ENCODE measurements at regions not wholly inside any gene's neighbourhood (a gene's known extent, or its start where the extent isn't known, plus 50 kb on each side); places are given as distances from the start of the nearest gene placed in this dataset.

- H4K20me1 ChIP-seq (ENCODE audit: low read length), result no peaks in the 10 kb centered on the region
- no peaks in the 10 kb centered on the region for H3K27me3 ChIP-seq (ENCODE audit: low read length)
- POLR2A ChIA-PET (ENCODE audit: unreplicated experiment), result no interaction called here
- TF ChIP-seq EZH2 (IDR thresholded peaks at IDR 0.05; ENCODE audit: low read length, unreplicated experiment) (no peak), EZH2phosphoT487 (IDR thresholded peaks at IDR 0.05; ENCODE audit: borderline replicate concordance, low read length) (no peak), CTCF (conservative IDR thresholded peaks at IDR 0.05; ENCODE audit: low read depth, low read length) (no peak)
- no peak overlapping the region for H3K4me3 ChIP-seq (ENCODE audit: low read length)
- ATAC-seq (no peak), DNase-seq (no peak)
- no peak overlapping the region for H3K9ac ChIP-seq (ENCODE audit: low read length)
- H2AFZ ChIP-seq (ENCODE audit: low read length), result no peak overlapping the region
- no peaks in the 10 kb centered on the region for H3K4me1 ChIP-seq (ENCODE audit: insufficient read depth, low read length)
- CTCF ChIA-PET, result no interaction called here
- H3K79me2 ChIP-seq (ENCODE audit: low read length), result no peaks in the 10 kb centered on the region
- H3F3A ChIP-seq (ENCODE audit: low read length, unreplicated experiment), result no peaks in the 10 kb centered on the region
- H3K4me2 ChIP-seq (ENCODE audit: low read length), result no peak overlapping the region
- H3K9me2 ChIP-seq (replicated peaks; ENCODE audit: low read length), result no peaks in the 10 kb centered on the region
- BruUV-seq (replicated peaks), result no TSS peak
- no peak overlapping the region for H3K27ac ChIP-seq (ENCODE audit: low read length)
- peaks cover 9% of the 10 kb centered on the region; the same call in 1 of the 2 replicates for H3K9me3 ChIP-seq (ENCODE audit: low read length)
- no peaks in the 10 kb centered on the region for H3K36me3 ChIP-seq (ENCODE audit: low read depth, low read length)
- intact Hi-C loops (cut with micrococcal nuclease), result no loop called here
Observed at GRCh38 chr20:40314278-40314677, 374.8 kb downstream of the MAFB start.

GRCh38 chr20:40313730-40314129, 375.3 kb downstream of the MAFB start:
- no peak for TF ChIP-seq CTCF (conservative IDR thresholded peaks at IDR 0.05; ENCODE audit: low read depth, low read length)
- no peak for TF ChIP-seq EZH2phosphoT487 (IDR thresholded peaks at IDR 0.05; ENCODE audit: borderline replicate concordance, low read length)
- TF ChIP-seq EZH2 (IDR thresholded peaks at IDR 0.05; ENCODE audit: low read length, unreplicated experiment), result no peak
- no peaks in the 10 kb centered on the region for H3K79me2 ChIP-seq (ENCODE audit: low read length)
- H3K9me2 ChIP-seq (replicated peaks; ENCODE audit: low read length), result no peaks in the 10 kb centered on the region
- H3K27ac ChIP-seq (ENCODE audit: low read length), result no peak overlapping the region
- no peaks in the 10 kb centered on the region for H3F3A ChIP-seq (ENCODE audit: low read length, unreplicated experiment)
- no peak for ATAC-seq
- intact Hi-C loops (cut with micrococcal nuclease), result no loop called here
- no peak overlapping the region for H3K9ac ChIP-seq (ENCODE audit: low read length)
- POLR2A ChIA-PET (ENCODE audit: unreplicated experiment), result no interaction called here
- no peaks in the 10 kb centered on the region for H3K27me3 ChIP-seq (ENCODE audit: low read length)
- no peak overlapping the region for H2AFZ ChIP-seq (ENCODE audit: low read length)
- CTCF ChIA-PET, result no interaction called here
- no peak overlapping the region for H3K4me2 ChIP-seq (ENCODE audit: low read length)
- peaks cover 9% of the 10 kb centered on the region; the same call in 1 of the 2 replicates for H3K9me3 ChIP-seq (ENCODE audit: low read length)
- no peaks in the 10 kb centered on the region for H3K4me1 ChIP-seq (ENCODE audit: insufficient read depth, low read length)
- H4K20me1 ChIP-seq (ENCODE audit: low read length), result no peaks in the 10 kb centered on the region
- H3K36me3 ChIP-seq (ENCODE audit: low read depth, low read length), result no peaks in the 10 kb centered on the region
- no TSS peak for BruUV-seq (replicated peaks)
- no peak for DNase-seq
- H3K4me3 ChIP-seq (ENCODE audit: low read length), result no peak overlapping the region

GRCh38 chr20:40309731-40310130, 379.3 kb downstream of the MAFB start:
- Histone ChIP-seq H3K79me2 (ENCODE audit: low read length) (no peaks in the 10 kb centered on the region), H4K20me1 (ENCODE audit: low read length) (no peaks in the 10 kb centered on the region), H3K4me2 (ENCODE audit: low read length) (no peak overlapping the region), H3K4me3 (ENCODE audit: low read length) (no peak overlapping the region), H3K27me3 (ENCODE audit: low read length) (no peaks in the 10 kb centered on the region), H3K36me3 (ENCODE audit: low read depth, low read length) (no peaks in the 10 kb centered on the region), H3K9me3 (ENCODE audit: low read length) (peaks cover 8% of the 10 kb centered on the region; the same call in 1 of the 2 replicates), H3K4me1 (ENCODE audit: insufficient read depth, low read length) (no peaks in the 10 kb centered on the region), H3K9ac (ENCODE audit: low read length) (no peak overlapping the region), H3F3A (ENCODE audit: low read length, unreplicated experiment) (no peaks in the 10 kb centered on the region), H2AFZ (ENCODE audit: low read length) (no peak overlapping the region), H3K9me2 (replicated peaks; ENCODE audit: low read length) (no peaks in the 10 kb centered on the region), H3K27ac (ENCODE audit: low read length) (no peak overlapping the region)
- no peak for TF ChIP-seq EZH2 (IDR thresholded peaks at IDR 0.05; ENCODE audit: low read length, unreplicated experiment)
- no peak for TF ChIP-seq CTCF (conservative IDR thresholded peaks at IDR 0.05; ENCODE audit: low read depth, low read length)
- no peak for TF ChIP-seq EZH2phosphoT487 (IDR thresholded peaks at IDR 0.05; ENCODE audit: borderline replicate concordance, low read length)
- DNase-seq (no peak), ATAC-seq (no peak)
- ChIA-PET POLR2A (ENCODE audit: unreplicated experiment) (no interaction called here), CTCF (no interaction called here)
- no TSS peak for BruUV-seq (replicated peaks)
- intact Hi-C loops (cut with micrococcal nuclease), result no loop called here
